ENCODE measurements at regions not wholly inside any gene's neighbourhood (a gene's known extent, or its start where the extent isn't known, plus 50 kb on each side); places are given as distances from the start of the nearest gene placed in this dataset.

DNA sequence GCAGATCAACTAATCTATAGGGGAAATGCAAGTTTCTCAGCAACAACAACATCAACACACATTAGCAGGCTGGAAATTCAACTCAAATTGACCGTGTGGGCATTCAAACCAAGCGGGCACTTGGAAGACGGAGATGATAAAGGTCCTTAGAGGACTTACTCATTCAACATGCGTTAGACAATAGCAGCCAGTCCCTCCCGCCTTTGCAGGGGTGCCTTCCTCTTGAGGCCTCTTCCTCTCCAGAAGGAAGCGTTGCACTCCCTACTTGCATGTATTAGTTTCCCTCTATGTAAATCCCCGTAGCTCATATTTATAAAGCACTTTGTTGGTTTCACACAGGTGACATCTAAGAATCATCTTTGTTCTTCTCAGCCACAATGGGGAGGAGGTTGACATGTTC lies 300.8 kb upstream of the STXBP5 start:
- TF ChIP-seq POLR2A (IDR thresholded peaks at IDR 0.05; ENCODE audit: low read depth, low read length) (no peak), MYC (IDR thresholded peaks at IDR 0.05; ENCODE audit: insufficient read depth, insufficient read length, insufficient replicate concordance, low read length, severe bottlenecking) (no peak), ZNF622 (IDR thresholded peaks at IDR 0.05) (no peak), RAD51 (IDR thresholded peaks at IDR 0.05) (no peak), NR2C1 (IDR thresholded peaks at IDR 0.05) (no peak), TCF12 (IDR thresholded peaks at IDR 0.05; ENCODE audit: low read depth, low read length) (no peak), ZNF274 (IDR thresholded peaks at IDR 0.05; ENCODE audit: insufficient read depth, insufficient read length) (no peak), MEF2A (IDR thresholded peaks at IDR 0.05; ENCODE audit: insufficient read depth, low read depth, low read length) (no peak), POLR2AphosphoS5 (IDR thresholded peaks at IDR 0.05; ENCODE audit: low read length) (no peak), ATF3 (IDR thresholded peaks at IDR 0.05; ENCODE audit: borderline replicate concordance, extremely low read depth, low read depth, low read length) (no peak), HDGF (IDR thresholded peaks at IDR 0.05) (no peak)
- TF ChIP-seq, protein P1, sequence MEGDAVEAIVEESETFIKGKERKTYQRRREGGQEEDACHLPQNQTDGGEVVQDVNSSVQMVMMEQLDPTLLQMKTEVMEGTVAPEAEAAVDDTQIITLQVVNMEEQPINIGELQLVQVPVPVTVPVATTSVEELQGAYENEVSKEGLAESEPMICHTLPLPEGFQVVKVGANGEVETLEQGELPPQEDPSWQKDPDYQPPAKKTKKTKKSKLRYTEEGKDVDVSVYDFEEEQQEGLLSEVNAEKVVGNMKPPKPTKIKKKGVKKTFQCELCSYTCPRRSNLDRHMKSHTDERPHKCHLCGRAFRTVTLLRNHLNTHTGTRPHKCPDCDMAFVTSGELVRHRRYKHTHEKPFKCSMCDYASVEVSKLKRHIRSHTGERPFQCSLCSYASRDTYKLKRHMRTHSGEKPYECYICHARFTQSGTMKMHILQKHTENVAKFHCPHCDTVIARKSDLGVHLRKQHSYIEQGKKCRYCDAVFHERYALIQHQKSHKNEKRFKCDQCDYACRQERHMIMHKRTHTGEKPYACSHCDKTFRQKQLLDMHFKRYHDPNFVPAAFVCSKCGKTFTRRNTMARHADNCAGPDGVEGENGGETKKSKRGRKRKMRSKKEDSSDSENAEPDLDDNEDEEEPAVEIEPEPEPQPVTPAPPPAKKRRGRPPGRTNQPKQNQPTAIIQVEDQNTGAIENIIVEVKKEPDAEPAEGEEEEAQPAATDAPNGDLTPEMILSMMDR (IDR thresholded peaks at IDR 0.05 in 2 of 3, conservative IDR thresholded peaks at IDR 0.05 in 1 of 3; ENCODE audit: control insufficient read depth in 2 of 3, extremely low read depth in 1 of 3, insufficient read depth in 1 of 3, low read depth in 3 of 3, low read length in 3 of 3), result no peak
- TF ChIP-seq, protein P2, sequence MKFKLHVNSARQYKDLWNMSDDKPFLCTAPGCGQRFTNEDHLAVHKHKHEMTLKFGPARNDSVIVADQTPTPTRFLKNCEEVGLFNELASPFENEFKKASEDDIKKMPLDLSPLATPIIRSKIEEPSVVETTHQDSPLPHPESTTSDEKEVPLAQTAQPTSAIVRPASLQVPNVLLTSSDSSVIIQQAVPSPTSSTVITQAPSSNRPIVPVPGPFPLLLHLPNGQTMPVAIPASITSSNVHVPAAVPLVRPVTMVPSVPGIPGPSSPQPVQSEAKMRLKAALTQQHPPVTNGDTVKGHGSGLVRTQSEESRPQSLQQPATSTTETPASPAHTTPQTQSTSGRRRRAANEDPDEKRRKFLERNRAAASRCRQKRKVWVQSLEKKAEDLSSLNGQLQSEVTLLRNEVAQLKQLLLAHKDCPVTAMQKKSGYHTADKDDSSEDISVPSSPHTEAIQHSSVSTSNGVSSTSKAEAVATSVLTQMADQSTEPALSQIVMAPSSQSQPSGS (IDR thresholded peaks at IDR 0.05; ENCODE audit: low read length), result no peak

Data from GM12878 (cell line).